GM19468 (cell line): ENCODE measurements at regions not wholly inside any gene's neighbourhood (a gene's known extent, or its start where the extent isn't known, plus 50 kb on each side); places are given as distances from the start of the nearest gene placed in this dataset.

Experiments
- ATAC-seq: cut with Tn5 transposase; IDR thresholded peaks from one replicate; pipeline ENCODE4 v1.9.1; 2021; ENCODE audit warnings: mild to moderate bottlenecking, moderate library complexity, moderate number of reproducible peaks; ENCODE audit not compliant: unreplicated experiment; ENCODE audit errors: extremely low read depth

GRCh38 chr4:149980941-149981340, 97.3 kb upstream of the DCLK2 start:
- ATAC-seq: peak; percentile 61

DNA sequence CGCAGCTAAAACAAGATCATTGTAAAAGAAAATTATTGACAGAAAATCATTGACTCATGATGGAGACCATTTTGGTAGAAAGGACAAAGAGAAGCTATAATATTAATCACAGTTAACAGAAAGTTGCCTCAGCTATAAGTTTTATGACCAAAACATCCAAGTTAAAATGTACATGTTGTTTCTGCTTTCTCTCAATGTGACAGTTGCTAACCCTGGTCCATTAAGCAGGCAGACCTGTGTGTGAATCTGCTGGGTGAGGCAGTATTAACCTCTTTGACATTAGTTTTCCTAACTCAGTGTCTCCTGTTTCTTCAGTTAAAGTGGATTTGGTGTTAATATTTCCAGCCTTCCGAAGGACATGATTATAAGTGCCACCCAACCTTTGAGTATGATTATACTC, 94.8 kb upstream of the DCLK2 start:
- no peak for ATAC-seq

GRCh38 chr4:149983931-149984330, 94.3 kb upstream of the DCLK2 start:
- no peak for ATAC-seq

- no peak for ATAC-seq
These were observed 92.3 kb upstream of the DCLK2 start for GRCh38 chr4:149985981-149986380.

- ATAC-seq: no peak
These were observed 91.3 kb upstream of the DCLK2 start for GRCh38 chr4:149986917-149987316.

GRCh38 chr4:149987330-149988086, 90.7 kb upstream of the DCLK2 start:
- no peak for ATAC-seq

DNA sequence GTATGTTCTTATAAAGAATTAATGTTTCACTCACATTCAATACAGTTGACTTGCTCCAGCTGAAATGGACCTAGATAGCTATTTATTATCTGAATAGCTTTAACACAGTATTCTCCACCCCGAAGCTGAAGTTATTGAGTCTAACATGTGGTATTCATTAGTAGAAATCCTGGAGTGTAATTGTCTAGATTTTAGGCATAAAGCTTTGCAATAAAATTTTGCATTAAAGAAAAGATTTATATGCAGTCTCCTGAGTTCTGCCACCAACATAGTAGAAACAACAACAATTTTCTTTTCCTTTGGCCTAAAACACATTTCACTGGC, 90.2 kb upstream of the DCLK2 start:
- no peak for ATAC-seq

GRCh38 chr4:149993030-149993429, 85.2 kb upstream of the DCLK2 start:
- ATAC-seq: no peak

GRCh38 chr4:149995134-149995756, 83.0 kb upstream of the DCLK2 start:
- ATAC-seq: no peak

GRCh38 chr4:149997881-149998421, 80.3 kb upstream of the DCLK2 start:
- no peak for ATAC-seq

- peak; percentile 43 for ATAC-seq
These were observed 78.7 kb upstream of the DCLK2 start for GRCh38 chr4:149999485-150000074.

DNA sequence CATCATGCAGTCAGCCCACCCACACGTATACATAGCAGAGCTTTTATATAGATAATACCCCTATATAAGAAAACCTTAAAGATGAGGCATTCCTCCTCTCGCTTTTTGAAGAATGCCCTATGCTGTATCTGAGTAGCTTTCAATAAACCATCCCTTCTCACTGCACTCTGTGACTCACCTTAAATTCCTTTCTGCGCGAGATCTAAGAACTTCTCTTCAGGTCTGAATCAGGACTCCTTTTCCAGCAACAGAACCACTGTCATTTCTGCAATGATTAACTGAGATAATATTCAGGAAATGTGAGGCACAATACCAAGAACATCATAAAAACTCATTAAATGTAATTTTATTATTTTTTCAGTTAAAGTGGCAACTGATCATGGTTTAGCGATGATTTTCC, 76.4 kb upstream of the DCLK2 start:
- no peak for ATAC-seq

GRCh38 chr4:150002561-150002960, 75.7 kb upstream of the DCLK2 start:
- ATAC-seq: no peak

DNA sequence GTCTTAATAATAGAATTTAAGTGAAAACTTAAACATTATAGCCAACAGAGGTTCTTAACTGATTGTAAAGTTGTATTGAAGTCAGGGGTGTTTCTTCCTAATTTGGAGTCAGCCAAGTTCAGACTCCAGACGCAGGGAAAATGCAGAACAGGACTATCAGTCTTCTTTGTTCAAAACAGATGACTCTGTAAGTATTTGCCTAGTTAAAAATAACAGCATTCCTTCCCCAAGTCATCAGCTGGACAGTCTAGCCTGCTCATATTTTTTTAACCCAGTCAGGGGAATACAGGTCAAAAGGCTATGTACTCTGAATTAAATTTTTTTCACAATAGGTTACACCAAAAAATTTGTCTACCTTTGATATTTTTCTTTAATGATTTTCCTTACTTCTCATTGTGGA, 73.8 kb upstream of the DCLK2 start:
- ATAC-seq: no peak

GRCh38 chr4:150005537-150005936, 72.7 kb upstream of the DCLK2 start:
- ATAC-seq: no peak

- ATAC-seq: no peak
These were observed 72.0 kb upstream of the DCLK2 start for GRCh38 chr4:150006197-150006596.

DNA sequence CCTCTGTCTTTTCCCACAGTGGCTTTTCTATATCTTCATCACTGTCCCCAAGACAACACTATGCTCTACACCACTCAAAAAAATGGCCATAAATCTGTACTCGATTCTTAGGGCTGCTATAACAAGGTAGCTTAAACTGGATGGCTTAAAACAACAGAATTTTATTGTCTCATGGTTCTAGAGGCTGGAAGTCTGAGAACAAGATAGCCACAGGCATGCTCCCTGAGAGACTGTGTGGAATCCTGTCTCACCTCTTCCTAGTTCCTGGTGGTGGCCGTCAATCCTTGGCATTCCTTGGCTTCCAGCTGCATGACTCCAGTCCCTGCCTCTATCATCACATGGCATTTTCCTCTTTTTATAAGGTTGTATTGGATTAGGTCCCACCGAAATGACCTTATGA, 70.7 kb upstream of the DCLK2 start:
- ATAC-seq: no peak

GRCh38 chr4:150008546-150008945, 69.7 kb upstream of the DCLK2 start:
- ATAC-seq: no peak

- no peak for ATAC-seq
These were observed 68.7 kb upstream of the DCLK2 start for GRCh38 chr4:150009533-150009932.

GRCh38 chr4:150010525-150011126, 67.6 kb upstream of the DCLK2 start:
- no peak for ATAC-seq

DNA sequence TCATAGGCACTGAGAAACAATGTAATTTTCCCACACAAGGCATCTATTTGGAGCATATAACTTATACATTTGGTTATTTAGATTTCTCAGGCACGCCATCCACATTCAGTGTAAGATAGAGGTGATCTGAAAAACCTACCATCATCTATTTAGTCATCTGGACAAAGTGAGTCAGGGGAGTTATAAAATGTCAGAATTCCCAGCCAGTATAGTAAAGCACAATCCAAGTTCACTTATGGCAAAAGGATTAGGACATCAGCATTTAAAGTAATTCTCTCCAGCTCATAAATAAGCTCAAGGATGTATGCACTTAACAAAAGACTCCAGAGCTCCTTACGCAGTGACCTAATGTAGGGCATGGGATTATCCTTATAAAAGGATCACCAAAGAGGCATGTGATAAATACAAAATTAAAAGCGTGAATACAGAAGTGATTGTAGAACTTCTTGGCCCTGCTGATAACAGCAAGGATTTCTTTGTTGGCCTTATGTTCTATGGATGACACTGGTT, 65.3 kb upstream of the DCLK2 start:
- ATAC-seq: no peak
